ENCODE measurements at regions not wholly inside any gene's neighbourhood (a gene's known extent, or its start where the extent isn't known, plus 50 kb on each side); places are given as distances from the start of the nearest gene placed in this dataset.
A peak's percentile ranks its signal among the peaks of the same experiment; 100 is the strongest.

DNA sequence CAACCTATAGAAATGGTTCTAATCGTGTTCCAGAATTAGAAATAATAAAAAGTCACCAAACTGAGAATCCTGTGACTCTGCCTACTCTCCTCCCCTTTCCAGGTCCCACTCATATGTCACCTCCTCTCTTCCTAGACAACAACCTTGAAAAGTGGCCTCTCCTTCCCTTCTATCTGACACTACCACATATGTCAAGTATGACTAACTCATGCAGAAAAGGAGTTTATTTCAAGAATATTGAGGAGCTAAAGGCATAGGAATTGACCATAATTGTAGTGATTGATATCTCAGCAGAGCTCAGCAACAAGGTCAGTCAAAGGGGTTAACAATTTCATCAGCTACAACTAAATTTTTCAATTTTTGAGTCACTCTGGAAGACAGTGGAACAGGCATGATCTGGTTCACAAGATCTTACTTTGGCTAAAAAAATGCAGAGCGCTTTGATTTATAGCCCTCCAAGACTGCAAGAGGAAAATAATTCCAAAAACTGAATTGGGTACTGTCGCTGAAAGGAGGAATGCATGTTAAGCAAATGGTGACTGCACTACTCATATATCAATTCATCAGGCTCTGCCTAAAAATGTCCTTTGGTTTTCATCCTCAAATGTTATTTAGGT, 160.6 kb upstream of the ARHGEF26 start:
- H3K27me3 ChIP-seq, result no peaks in the 10 kb centered on the region
- H3K4me2 ChIP-seq, result no peak overlapping the region
- H3K9ac ChIP-seq, result no peak overlapping the region
- no peaks in the 10 kb centered on the region for H3K36me3 ChIP-seq
- TF ChIP-seq Cebpa-rat (IDR thresholded peaks at IDR 0.05), result no peak
- no peak overlapping the region for H3K4me3 ChIP-seq
- no peaks in the 10 kb centered on the region for H3K4me1 ChIP-seq
- no peaks in the 10 kb centered on the region for H4K20me1 ChIP-seq
- H3K9me3 ChIP-seq, result no peaks in the 10 kb centered on the region
- no peak overlapping the region for H3K27ac ChIP-seq

DNA sequence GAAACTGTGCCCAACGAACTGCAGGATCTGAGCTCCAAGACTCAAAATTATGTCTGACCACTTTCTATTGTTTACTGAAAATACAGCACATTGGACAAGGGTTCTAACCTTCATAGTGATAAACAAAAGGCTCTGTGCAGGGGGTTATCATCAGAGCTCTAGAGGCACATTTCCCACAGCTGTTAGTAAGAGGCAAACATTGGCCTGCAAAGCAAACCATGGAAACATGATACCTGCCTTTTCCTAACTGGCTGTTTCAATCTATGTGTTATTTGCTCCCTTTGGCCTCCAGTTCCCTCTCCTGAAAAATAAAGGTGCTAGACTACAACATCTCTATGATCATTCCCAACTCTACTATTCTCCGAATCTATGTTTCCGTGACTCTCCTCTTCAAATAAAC, 159.7 kb upstream of the ARHGEF26 start:
- no peaks in the 10 kb centered on the region for H3K36me3 ChIP-seq
- H3K4me3 ChIP-seq, result no peak overlapping the region
- H3K9ac ChIP-seq, result no peak overlapping the region
- no peak overlapping the region for H3K27ac ChIP-seq
- no peaks in the 10 kb centered on the region for H3K4me1 ChIP-seq
- H3K9me3 ChIP-seq, result 0 out of 2 replicates have a peak, but pooled peaks cover 4% of the 10 kb centered on the region
- TF ChIP-seq Cebpa-rat (IDR thresholded peaks at IDR 0.05), result no peak
- H4K20me1 ChIP-seq, result no peaks in the 10 kb centered on the region
- H3K27me3 ChIP-seq, result no peaks in the 10 kb centered on the region
- H3K4me2 ChIP-seq, result no peak overlapping the region

DNA sequence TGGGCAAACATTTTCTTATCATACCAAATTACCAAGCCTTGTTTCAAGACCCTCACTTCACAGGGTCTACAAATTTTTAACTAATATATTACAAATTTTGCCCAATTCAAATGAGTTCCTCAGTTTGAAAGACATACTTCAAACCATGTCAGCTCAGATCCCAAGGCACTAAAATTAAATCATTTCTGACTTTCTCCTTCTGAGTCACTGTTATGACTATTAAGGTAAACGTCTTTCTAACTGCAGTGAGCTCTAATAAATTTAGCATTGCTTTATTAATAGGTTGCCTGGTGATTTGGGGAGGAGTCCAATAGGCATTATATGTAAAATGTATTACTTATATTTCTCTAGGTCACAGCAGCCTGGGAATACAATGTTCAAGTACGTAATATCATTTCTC, 158.2 kb upstream of the ARHGEF26 start:
- Histone ChIP-seq H3K4me3 (no peak overlapping the region), H3K27ac (no peak overlapping the region), H3K4me2 (no peak overlapping the region), H4K20me1 (no peaks in the 10 kb centered on the region), H3K36me3 (no peaks in the 10 kb centered on the region), H3K9me3 (peaks cover 8% of the 10 kb centered on the region; the same call in 1 of the 2 replicates), H3K27me3 (no peaks in the 10 kb centered on the region), H3K4me1 (peaks cover 9% of the 10 kb centered on the region), H3K9ac (no peak overlapping the region)
- no peak for TF ChIP-seq Cebpa-rat (IDR thresholded peaks at IDR 0.05)

DNA sequence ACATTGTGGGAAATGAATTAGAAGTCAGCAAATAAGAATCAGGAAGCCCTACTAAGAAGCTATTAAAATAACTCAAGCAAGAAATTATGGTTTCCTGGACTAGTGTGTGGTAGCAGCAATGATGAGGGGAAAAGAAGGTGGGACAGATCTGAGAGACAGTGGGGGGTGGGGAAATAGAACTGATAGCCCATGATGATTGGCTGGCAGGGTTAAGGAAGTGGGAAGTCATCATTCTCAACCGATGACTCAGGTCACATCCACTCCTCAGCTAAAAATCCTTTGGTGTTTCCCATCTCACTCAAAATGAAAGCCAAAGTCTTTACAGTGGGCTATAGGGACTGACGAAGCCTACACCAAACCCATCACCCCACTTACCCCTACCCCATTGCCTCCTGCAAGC, 153.9 kb upstream of the ARHGEF26 start:
- no peak overlapping the region for H3K4me3 ChIP-seq
- H3K27ac ChIP-seq, result no peak overlapping the region
- no peak for TF ChIP-seq Cebpa-rat (IDR thresholded peaks at IDR 0.05)
- peaks cover 9% of the 10 kb centered on the region for H3K4me1 ChIP-seq
- no peaks in the 10 kb centered on the region for H4K20me1 ChIP-seq
- no peak overlapping the region for H3K9ac ChIP-seq
- peak overlapping the region; percentile 40 for H3K4me2 ChIP-seq
- peaks cover 8% of the 10 kb centered on the region; the same call in 1 of the 2 replicates for H3K9me3 ChIP-seq
- H3K27me3 ChIP-seq, result no peaks in the 10 kb centered on the region
- no peaks in the 10 kb centered on the region for H3K36me3 ChIP-seq

DNA sequence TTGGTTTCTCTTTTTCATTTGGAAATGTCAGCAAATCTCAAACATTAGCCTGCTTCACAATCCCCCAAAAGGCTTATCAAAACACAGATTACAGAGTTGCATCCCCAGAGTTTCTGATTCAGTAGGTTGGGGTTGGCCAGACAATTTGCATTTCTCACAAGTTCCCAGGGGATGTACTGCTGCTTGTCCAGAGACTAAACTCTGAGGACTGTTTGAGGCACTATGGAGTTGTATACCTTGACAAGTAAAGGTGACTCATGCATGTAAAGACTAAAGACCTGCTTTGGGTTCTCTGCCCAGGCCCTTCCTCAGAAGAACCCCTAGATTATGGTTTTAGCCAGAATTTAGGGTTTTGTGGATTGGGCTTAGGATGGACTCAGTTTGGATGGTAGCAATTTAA, 151.1 kb upstream of the ARHGEF26 start:
- H3K4me1 ChIP-seq, result peaks cover 9% of the 10 kb centered on the region
- peaks cover 8% of the 10 kb centered on the region; the same call in 1 of the 2 replicates for H3K9me3 ChIP-seq
- H3K27ac ChIP-seq, result no peak overlapping the region
- H4K20me1 ChIP-seq, result no peaks in the 10 kb centered on the region
- TF ChIP-seq Cebpa-rat (IDR thresholded peaks at IDR 0.05), result no peak
- H3K36me3 ChIP-seq, result no peaks in the 10 kb centered on the region
- H3K4me2 ChIP-seq, result no peak overlapping the region
- H3K9ac ChIP-seq, result no peak overlapping the region
- no peaks in the 10 kb centered on the region for H3K27me3 ChIP-seq
- H3K4me3 ChIP-seq, result no peak overlapping the region

DNA sequence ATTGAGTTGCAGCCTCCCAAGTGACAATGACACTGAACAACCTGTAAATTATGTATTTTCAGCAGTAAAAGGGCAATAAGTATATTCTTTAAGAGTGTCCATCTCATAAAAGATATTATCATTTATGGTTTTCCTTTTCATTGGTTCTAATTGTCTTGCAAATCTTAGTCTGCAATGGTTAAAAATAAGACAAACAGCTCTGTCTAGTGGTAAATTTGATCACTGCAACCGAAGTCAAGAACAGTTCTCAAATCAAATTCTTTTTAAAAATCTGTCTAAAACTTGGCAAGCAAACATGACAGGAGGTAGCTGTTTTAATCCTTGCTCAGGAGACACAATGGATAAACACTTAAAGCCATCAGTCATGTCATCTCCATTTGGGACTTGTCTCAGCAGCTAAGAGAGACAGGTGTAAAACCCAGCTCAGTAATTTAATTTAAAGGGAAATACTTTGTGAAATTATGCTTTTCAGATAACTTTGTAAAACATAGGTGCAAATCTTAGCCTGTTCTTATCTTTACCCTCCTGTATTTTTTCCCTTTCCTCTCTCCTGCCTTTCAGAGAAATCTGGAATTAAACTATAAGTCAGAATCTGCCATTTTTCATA, 150.3 kb upstream of the ARHGEF26 start:
- no peaks in the 10 kb centered on the region for H3K27me3 ChIP-seq
- no peak overlapping the region for H3K27ac ChIP-seq
- no peaks in the 10 kb centered on the region for H3K36me3 ChIP-seq
- H3K4me2 ChIP-seq, result no peak overlapping the region
- H3K4me1 ChIP-seq, result peaks cover 9% of the 10 kb centered on the region
- no peak overlapping the region for H3K9ac ChIP-seq
- TF ChIP-seq Cebpa-rat (IDR thresholded peaks at IDR 0.05), result no peak
- H3K4me3 ChIP-seq, result no peak overlapping the region
- peaks cover 8% of the 10 kb centered on the region; the same call in 1 of the 2 replicates for H3K9me3 ChIP-seq
- no peaks in the 10 kb centered on the region for H4K20me1 ChIP-seq

DNA sequence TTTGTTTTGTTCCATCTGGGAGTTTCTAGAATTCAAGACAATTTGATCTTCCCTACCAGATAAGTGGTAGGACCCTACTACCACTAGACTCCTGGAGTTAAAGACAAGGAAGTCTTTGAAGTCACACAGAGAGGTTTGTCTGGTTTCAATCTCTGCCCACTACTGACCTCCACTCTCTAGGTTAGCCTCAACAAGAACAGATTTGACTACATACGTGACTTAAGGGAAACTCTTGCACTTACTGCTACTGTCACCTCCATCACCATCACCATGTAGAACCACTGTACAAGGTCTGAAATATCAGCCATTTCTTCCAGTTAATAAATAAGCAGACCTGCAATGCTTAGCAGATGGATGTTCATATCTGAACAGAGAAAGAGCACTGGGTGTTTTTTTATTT, 148.3 kb upstream of the ARHGEF26 start:
- no peak overlapping the region for H3K9ac ChIP-seq
- H3K4me2 ChIP-seq, result no peak overlapping the region
- no peak for TF ChIP-seq Cebpa-rat (IDR thresholded peaks at IDR 0.05)
- no peaks in the 10 kb centered on the region for H3K27me3 ChIP-seq
- H3K4me3 ChIP-seq, result no peak overlapping the region
- H3K4me1 ChIP-seq, result no peaks in the 10 kb centered on the region
- H3K36me3 ChIP-seq, result no peaks in the 10 kb centered on the region
- H4K20me1 ChIP-seq, result no peaks in the 10 kb centered on the region
- H3K9me3 ChIP-seq, result no peaks in the 10 kb centered on the region
- no peak overlapping the region for H3K27ac ChIP-seq

DNA sequence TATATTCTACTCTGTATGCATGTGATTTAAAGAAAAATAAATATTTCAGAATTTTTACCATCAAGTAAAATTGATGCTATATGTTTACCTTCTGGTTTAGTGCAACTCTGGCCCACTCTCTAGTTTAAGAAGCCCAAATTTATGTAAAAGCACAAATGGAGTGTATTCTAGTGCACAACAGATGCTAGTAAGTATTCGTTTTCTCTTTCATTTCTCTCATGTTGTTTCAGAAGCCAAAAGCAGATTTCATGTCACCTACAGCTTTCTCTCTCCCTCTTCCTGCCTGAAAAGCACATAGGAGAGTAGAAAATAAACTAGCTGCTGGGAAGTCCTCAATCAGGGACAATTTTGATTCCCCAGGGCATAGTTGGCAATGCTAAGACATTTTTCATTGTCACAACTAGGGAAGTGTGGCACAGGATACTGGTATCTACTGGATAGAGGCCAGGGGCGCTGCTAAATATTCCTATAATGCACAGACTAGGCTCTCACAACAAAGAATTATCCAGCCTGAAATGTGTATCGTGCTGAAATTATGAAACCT, 147.4 kb upstream of the ARHGEF26 start:
- Histone ChIP-seq H3K4me2 (no peak overlapping the region), H3K27me3 (no peaks in the 10 kb centered on the region), H3K9me3 (no peaks in the 10 kb centered on the region), H3K4me1 (no peaks in the 10 kb centered on the region), H4K20me1 (no peaks in the 10 kb centered on the region), H3K27ac (no peak overlapping the region), H3K4me3 (no peak overlapping the region), H3K9ac (no peak overlapping the region), H3K36me3 (no peaks in the 10 kb centered on the region)
- TF ChIP-seq Cebpa-rat (IDR thresholded peaks at IDR 0.05), result no peak

DNA sequence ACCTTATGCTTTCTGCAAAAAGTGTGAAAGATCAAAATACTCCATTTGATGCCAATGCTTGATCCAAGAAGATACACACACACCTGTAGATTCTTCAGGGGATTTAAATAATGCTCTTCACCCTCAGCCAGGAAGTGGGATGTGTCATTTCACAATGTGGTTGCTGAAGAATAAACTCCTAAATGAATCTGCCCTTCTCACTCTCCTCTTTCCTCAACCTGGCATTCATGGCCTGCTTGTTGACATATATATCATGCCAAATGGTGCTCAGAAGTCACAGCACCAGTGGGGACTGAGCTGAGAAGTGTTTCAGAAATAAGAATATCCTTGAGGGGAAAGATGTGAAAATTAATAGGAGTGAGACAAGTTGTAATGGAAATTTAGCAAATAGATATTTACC, 146.6 kb upstream of the ARHGEF26 start:
- Histone ChIP-seq H3K9ac (no peak overlapping the region), H3K36me3 (no peaks in the 10 kb centered on the region), H3K9me3 (no peaks in the 10 kb centered on the region), H4K20me1 (no peaks in the 10 kb centered on the region), H3K27me3 (no peaks in the 10 kb centered on the region), H3K4me3 (no peak overlapping the region), H3K4me1 (no peaks in the 10 kb centered on the region), H3K4me2 (no peak overlapping the region), H3K27ac (no peak overlapping the region)
- TF ChIP-seq Cebpa-rat (IDR thresholded peaks at IDR 0.05), result no peak

DNA sequence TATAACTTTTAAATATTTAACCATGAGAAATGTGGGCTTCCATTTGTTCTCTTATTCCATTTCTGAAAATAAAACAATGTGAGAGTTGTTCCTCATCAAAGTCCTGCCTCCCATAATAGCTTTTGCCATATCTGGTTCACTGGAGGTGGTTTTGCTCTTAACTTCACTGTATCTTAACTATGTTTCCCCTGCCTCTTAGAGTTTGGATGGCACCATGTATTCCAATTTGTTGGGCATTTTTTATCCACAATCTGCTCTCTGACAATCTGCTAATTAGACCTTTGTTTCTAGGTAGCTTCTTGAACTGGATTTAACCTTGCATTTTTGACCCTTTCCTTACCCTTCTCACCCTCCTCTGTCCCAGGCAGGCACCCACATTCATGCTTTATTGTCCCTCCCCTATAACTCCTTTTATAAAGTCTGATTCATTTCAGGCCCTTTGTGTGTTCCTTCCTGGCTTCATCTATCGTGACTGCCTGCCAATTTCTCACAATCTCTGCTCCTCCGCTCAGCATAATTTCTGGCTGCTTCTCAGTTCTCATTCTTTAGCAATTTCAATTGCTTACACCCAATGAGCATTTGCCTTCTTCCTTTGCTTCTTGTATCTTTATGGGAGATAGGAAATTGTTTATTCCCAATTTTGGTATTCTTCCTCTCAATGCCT, 144.2 kb upstream of the ARHGEF26 start:
- Histone ChIP-seq H3K4me2 (no peak overlapping the region), H3K9ac (no peak overlapping the region), H3K4me1 (no peaks in the 10 kb centered on the region), H3K4me3 (no peak overlapping the region), H4K20me1 (no peaks in the 10 kb centered on the region), H3K27ac (no peak overlapping the region), H3K9me3 (no peaks in the 10 kb centered on the region), H3K36me3 (no peaks in the 10 kb centered on the region), H3K27me3 (no peaks in the 10 kb centered on the region)
- no peak for TF ChIP-seq Cebpa-rat (IDR thresholded peaks at IDR 0.05)

Data from BLaER1 (cell line).